ENCODE measurements at regions not wholly inside any gene's neighbourhood (a gene's known extent, or its start where the extent isn't known, plus 50 kb on each side); places are given as distances from the start of the nearest gene placed in this dataset.

DNA sequence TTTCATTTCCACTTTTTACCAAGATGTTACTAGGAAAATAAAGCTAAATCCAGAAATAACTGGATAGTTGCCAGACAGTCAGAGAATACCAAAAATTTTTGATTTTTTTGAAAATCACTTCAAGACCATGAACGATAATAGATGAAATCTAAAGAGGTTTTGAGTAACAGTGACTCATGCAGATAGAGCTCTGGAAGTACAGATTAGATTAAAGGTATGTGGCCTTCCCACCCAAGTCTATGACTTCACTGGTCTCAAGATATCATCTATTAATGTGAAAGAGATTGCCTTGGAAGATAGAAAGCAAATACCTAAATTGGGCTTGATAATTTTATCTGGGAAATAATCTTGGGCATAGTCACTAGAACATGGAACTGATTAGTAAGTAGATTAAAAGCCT lies 415.9 kb downstream of the METTL15 start:
- H3K9me3 ChIP-seq (ENCODE audit: insufficient read depth, low read depth, low read length) = peaks cover 13% of the 10 kb centered on the region
- peaks cover 3% of the 10 kb centered on the region for H3K36me3 Mint-ChIP-seq (ENCODE audit: low read depth, unreplicated experiment)
- no peaks in the 10 kb centered on the region for H4K20me1 ChIP-seq (ENCODE audit: insufficient read depth, low read length)
- DNase-seq (ENCODE audit: low read depth) (peak; percentile 65), FAIRE-seq (no peak)
- no peaks in the 10 kb centered on the region for H3K27me3 ChIP-seq (ENCODE audit: insufficient read depth, low read length)
- peaks cover 26% of the 10 kb centered on the region for H3K9me3 Mint-ChIP-seq (ENCODE audit: unreplicated experiment)
- H3K27ac ChIP-seq (ENCODE audit: low read depth, low read length) = no peak overlapping the region
- TF ChIP-seq, protein P1, sequence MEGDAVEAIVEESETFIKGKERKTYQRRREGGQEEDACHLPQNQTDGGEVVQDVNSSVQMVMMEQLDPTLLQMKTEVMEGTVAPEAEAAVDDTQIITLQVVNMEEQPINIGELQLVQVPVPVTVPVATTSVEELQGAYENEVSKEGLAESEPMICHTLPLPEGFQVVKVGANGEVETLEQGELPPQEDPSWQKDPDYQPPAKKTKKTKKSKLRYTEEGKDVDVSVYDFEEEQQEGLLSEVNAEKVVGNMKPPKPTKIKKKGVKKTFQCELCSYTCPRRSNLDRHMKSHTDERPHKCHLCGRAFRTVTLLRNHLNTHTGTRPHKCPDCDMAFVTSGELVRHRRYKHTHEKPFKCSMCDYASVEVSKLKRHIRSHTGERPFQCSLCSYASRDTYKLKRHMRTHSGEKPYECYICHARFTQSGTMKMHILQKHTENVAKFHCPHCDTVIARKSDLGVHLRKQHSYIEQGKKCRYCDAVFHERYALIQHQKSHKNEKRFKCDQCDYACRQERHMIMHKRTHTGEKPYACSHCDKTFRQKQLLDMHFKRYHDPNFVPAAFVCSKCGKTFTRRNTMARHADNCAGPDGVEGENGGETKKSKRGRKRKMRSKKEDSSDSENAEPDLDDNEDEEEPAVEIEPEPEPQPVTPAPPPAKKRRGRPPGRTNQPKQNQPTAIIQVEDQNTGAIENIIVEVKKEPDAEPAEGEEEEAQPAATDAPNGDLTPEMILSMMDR (IDR thresholded peaks at IDR 0.05; ENCODE audit: insufficient read depth, low read depth, low read length) = no peak
- no peak for TF ChIP-seq EZH2 (IDR thresholded peaks at IDR 0.05; ENCODE audit: insufficient read depth, low read length)
- no peaks in the 10 kb centered on the region for H3K4me1 ChIP-seq (ENCODE audit: insufficient read depth, low read length)
- H3K4me3 Mint-ChIP-seq (ENCODE audit: unreplicated experiment) = no peak overlapping the region
- H3K27ac Mint-ChIP-seq (ENCODE audit: unreplicated experiment) = no peak overlapping the region
- no peak overlapping the region for H3K4me3 ChIP-seq (ENCODE audit: insufficient read depth, low read depth, low read length)
- H2AFZ ChIP-seq (ENCODE audit: low read depth, low read length) = no peak overlapping the region
- H3K4me1 Mint-ChIP-seq (ENCODE audit: low read depth, unreplicated experiment) = peaks cover 2% of the 10 kb centered on the region
- no peaks in the 10 kb centered on the region for H3K27me3 Mint-ChIP-seq (ENCODE audit: low read depth, unreplicated experiment)
- no peaks in the 10 kb centered on the region for H3K79me2 ChIP-seq (ENCODE audit: insufficient read depth, low read length)
- H3K4me2 ChIP-seq (ENCODE audit: low read length) = no peak overlapping the region
- H3K9ac ChIP-seq (ENCODE audit: low read length) = no peak overlapping the region
- no peaks in the 10 kb centered on the region for H3K36me3 ChIP-seq (ENCODE audit: insufficient read depth, low read length)

DNA sequence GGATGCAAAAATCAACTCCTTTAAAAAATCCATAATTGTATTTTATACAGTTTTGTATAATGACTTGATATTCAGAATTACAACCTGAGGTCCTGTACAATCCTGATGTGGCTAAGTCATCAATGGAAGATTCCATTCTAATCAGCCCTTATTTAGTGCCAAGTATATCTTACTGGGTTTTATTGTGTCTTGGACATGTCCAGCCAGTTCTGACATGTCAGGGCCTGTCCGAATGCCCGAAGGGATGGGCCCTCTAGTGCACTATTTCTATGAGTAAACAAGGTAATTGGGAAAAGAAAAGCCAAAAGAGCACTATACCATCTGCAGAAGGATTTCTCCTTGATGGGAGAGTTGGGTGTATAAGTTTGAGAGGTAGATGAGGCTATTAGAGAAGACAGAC lies 412.9 kb downstream of the METTL15 start:
- no peak overlapping the region for H3K4me3 Mint-ChIP-seq (ENCODE audit: unreplicated experiment)
- Histone ChIP-seq H3K79me2 (ENCODE audit: insufficient read depth, low read length) (no peaks in the 10 kb centered on the region), H3K9me3 (ENCODE audit: insufficient read depth, low read depth, low read length) (peaks cover 9% of the 10 kb centered on the region), H3K36me3 (ENCODE audit: insufficient read depth, low read length) (no peaks in the 10 kb centered on the region), H2AFZ (ENCODE audit: low read depth, low read length) (no peak overlapping the region), H3K4me2 (ENCODE audit: low read length) (no peak overlapping the region), H3K27me3 (ENCODE audit: insufficient read depth, low read length) (no peaks in the 10 kb centered on the region), H3K4me1 (ENCODE audit: insufficient read depth, low read length) (no peaks in the 10 kb centered on the region), H3K4me3 (ENCODE audit: insufficient read depth, low read depth, low read length) (no peak overlapping the region), H3K9ac (ENCODE audit: low read length) (no peak overlapping the region), H3K27ac (ENCODE audit: low read depth, low read length) (no peak overlapping the region), H4K20me1 (ENCODE audit: insufficient read depth, low read length) (no peaks in the 10 kb centered on the region)
- DNase-seq (ENCODE audit: low read depth) (no peak), FAIRE-seq (no peak)
- H3K36me3 Mint-ChIP-seq (ENCODE audit: low read depth, unreplicated experiment) = no peaks in the 10 kb centered on the region
- TF ChIP-seq, protein P1 (IDR thresholded peaks at IDR 0.05; ENCODE audit: insufficient read depth, low read depth, low read length) = no peak
- no peak for TF ChIP-seq EZH2 (IDR thresholded peaks at IDR 0.05; ENCODE audit: insufficient read depth, low read length)
- peak overlapping the region; percentile 69 for H3K27ac Mint-ChIP-seq (ENCODE audit: unreplicated experiment)
- peaks cover 19% of the 10 kb centered on the region for H3K9me3 Mint-ChIP-seq (ENCODE audit: unreplicated experiment)
- no peaks in the 10 kb centered on the region for H3K4me1 Mint-ChIP-seq (ENCODE audit: low read depth, unreplicated experiment)
- no peaks in the 10 kb centered on the region for H3K27me3 Mint-ChIP-seq (ENCODE audit: low read depth, unreplicated experiment)

DNA sequence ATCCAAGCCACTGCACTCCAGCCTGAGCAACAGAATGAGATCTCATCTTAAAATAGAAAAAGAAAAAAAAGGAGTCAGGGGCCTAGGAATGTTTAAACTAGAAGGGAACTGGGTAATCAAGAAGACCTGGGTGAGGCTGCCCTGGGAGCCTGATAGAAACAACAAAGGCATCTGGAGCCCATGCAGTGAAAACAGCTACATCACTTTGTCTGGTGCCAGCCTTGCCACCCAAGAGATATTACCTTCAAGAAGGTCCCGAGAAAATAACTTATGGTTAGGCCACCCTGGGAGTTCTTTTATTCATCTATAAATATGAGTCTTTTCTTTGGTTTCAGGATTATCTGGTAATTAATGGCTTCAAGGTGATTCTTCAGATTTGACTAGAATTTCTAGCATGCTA lies 412.1 kb downstream of the METTL15 start:
- H3K4me1 Mint-ChIP-seq (ENCODE audit: low read depth, unreplicated experiment) = no peaks in the 10 kb centered on the region
- FAIRE-seq (no peak), DNase-seq (ENCODE audit: low read depth) (no peak)
- H4K20me1 ChIP-seq (ENCODE audit: insufficient read depth, low read length) = no peaks in the 10 kb centered on the region
- H3K36me3 Mint-ChIP-seq (ENCODE audit: low read depth, unreplicated experiment) = no peaks in the 10 kb centered on the region
- H3K36me3 ChIP-seq (ENCODE audit: insufficient read depth, low read length) = no peaks in the 10 kb centered on the region
- no peaks in the 10 kb centered on the region for H3K79me2 ChIP-seq (ENCODE audit: insufficient read depth, low read length)
- H3K27me3 Mint-ChIP-seq (ENCODE audit: low read depth, unreplicated experiment) = no peaks in the 10 kb centered on the region
- H3K4me1 ChIP-seq (ENCODE audit: insufficient read depth, low read length) = no peaks in the 10 kb centered on the region
- no peak overlapping the region for H3K27ac ChIP-seq (ENCODE audit: low read depth, low read length)
- H2AFZ ChIP-seq (ENCODE audit: low read depth, low read length) = no peak overlapping the region
- H3K4me3 ChIP-seq (ENCODE audit: insufficient read depth, low read depth, low read length) = no peak overlapping the region
- no peak for TF ChIP-seq EZH2 (IDR thresholded peaks at IDR 0.05; ENCODE audit: insufficient read depth, low read length)
- TF ChIP-seq, protein P1 (IDR thresholded peaks at IDR 0.05; ENCODE audit: insufficient read depth, low read depth, low read length) = no peak
- H3K9ac ChIP-seq (ENCODE audit: low read length) = no peak overlapping the region
- H3K4me3 Mint-ChIP-seq (ENCODE audit: unreplicated experiment) = no peak overlapping the region
- peaks cover 1% of the 10 kb centered on the region for H3K9me3 ChIP-seq (ENCODE audit: insufficient read depth, low read depth, low read length)
- H3K9me3 Mint-ChIP-seq (ENCODE audit: unreplicated experiment) = peaks cover 16% of the 10 kb centered on the region
- H3K4me2 ChIP-seq (ENCODE audit: low read length) = no peak overlapping the region
- peak overlapping the region; percentile 50 for H3K27ac Mint-ChIP-seq (ENCODE audit: unreplicated experiment)
- H3K27me3 ChIP-seq (ENCODE audit: insufficient read depth, low read length) = no peaks in the 10 kb centered on the region
